ENCODE measurements at regions not wholly inside any gene's neighbourhood (a gene's known extent, or its start where the extent isn't known, plus 50 kb on each side); places are given as distances from the start of the nearest gene placed in this dataset.

DNA sequence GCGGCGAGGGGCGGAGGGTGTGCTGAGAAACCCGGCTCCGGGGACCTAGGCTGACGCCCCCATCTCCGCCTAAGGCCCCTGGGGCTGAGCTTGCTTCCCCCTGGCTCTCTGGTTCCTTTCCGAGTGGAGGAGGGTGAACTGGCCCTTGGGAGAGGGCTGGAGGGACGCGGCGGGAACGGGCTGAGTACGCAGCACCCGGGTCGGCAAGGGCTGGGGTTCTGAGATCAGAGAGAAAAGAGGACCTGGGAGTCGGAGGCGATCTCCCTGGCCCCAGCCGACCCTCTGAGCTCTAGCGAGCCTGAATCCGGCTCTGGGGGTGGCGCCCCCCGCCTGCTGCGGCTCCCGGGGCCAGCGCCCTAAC, 270.8 kb downstream of the FOXD2 start:
- DNase-seq, result no peak

DNA sequence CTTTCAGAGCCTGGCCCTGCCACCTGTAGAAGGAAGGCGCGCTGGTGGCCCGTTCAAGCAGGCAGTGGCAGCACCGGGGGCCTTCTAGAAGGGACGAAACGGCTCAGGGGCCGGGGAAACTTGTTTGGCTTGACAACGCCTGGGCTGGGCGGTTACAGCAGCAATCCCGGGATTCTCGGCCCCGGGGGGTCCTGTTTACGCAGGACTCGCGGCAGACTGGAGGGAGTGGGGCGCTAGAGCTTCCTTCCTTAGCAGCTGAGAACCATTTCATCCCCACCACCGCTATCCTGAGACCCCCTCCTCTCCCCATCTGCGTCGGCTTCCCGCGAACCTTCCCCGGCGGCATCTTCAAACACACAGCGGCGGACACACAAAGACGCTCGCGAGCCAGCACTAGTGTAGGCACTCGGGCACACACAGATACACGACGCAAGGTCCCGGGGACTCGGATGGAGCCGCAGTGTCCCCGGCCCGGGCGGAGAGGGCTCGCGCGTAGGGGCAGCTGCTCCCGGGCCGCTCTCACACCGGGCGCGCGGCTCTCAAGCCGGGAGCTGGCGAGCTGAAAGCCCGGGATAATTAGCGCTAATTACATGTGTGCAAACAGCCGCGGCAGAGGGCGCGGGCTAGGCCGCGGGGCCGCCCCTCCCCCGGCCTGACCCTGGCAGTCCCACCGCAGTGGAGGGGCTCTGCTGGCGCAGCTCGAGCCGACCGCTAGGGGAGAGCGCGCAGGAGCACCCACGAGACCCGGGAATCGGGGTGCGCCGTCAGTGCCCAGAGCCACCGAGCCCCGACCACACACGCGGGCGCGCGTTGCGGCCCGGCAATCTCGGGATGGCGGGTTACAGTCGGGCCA, 271.4 kb downstream of the FOXD2 start:
- DNase-seq, result no peak

DNA sequence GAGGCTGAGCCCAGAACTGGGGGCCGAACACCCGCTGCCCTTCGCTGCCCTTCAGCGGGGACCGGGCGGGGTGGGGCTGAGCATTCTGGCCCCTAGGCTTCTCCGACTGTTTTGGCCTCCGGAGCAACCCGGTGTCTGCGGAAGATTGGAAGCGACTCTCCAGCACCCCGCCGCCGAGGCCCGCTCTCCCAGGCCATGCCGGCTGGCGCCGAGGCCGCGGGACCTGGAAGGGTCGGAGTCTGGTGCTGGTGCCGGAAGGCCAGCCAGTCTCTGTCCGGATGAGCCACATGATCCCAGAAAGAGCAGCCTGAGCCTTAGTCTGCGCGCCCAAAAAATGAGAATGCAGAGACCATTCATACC, 272.0 kb downstream of the FOXD2 start:
- DNase-seq, result no peak

DNA sequence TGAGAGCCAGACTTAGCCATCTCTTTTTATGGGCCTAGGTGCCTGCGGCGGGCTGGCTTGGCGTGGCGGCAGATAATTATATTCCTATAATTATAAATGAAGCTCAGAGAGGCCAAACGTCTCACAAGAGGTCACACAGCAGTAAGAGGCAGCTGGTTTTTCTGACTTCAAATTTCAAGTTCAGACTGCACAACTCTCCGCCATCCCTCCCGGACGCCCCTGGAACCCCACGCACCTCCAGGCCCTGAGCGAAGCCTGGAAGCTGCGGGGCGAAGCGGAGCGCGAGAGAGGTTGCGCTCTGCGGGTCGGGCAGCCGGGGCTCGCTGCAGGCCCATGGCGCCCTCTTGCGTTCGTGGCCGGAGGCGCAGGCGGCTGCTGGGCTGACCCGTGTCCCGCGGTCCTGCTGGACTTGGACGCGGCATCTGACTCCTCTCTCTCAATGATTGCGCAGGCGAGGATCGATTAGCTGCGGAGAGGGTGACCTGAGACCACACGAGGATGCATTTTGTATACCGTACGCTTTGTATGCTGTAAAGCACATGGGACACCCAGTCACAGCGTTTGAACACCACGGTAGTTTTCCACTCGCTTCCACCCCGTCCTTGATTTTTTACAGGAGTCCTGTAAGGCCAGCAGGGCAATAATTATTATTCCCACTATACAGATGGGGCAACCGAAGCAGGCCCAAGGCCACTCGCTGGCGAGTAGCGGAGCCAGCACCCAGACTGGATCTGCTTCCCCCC, 272.7 kb downstream of the FOXD2 start:
- no peak for DNase-seq

All from GDM1 (cell line).